RWPE1 (cell line): ENCODE measurements at regions not wholly inside any gene's neighbourhood (a gene's known extent, or its start where the extent isn't known, plus 50 kb on each side); places are given as distances from the start of the nearest gene placed in this dataset.

Experiments
- CTCF ChIA-PET: fragments of 350-600 bp; sonication (Branson Sonifier 250); formaldehyde crosslinking; extraction: SDS; loops from one replicate; lab custom pipeline; 2021; lab: Yijun Ruan, JAX
- POLR2A ChIA-PET: fragments of 400-600 bp; formaldehyde crosslinking; extraction: SDS; loops from one replicate; lab custom pipeline; 2020; ENCODE audit warnings: antibody characterized with exemption; ENCODE audit not compliant: low non-redundant PET; lab: Yijun Ruan, JAX
- DNase-seq: peaks from one replicate; pipeline ENCODE4 v3.0.0; 2012; ENCODE audit warnings: low spot score
- H3K27ac ChIP-seq: fragments of 450-650 bp; 2 replicates; pipeline ENCODE4 v1.5.1; 2017
- TF ChIP-seq, protein P1 (sequence below): fragments of 450-650 bp; conservative IDR thresholded peaks from 2 replicates; pipeline ENCODE4 v1.5.1; 2017; ENCODE audit warnings: low read depth, mild to moderate bottlenecking

DNA sequence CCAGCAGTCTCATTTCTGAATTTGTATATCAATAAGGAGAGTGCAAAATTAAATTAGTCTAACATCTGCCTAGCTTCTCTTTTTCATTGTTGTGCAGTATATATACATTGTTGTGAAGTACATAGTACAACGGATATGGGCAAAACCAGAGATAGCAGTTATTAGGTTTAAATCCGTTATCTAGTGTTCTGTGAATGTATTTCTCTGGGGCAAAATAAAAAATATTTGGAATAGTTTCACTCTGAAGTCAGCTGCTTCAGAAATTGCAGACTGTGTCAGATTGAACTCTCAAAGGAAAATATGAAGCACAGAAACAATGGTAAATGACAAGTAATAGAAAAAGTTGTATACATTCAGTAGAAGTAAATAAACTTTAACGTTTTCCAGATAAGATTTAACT is 836.5 kb upstream of the CXADR start:
- TF ChIP-seq, protein P1, sequence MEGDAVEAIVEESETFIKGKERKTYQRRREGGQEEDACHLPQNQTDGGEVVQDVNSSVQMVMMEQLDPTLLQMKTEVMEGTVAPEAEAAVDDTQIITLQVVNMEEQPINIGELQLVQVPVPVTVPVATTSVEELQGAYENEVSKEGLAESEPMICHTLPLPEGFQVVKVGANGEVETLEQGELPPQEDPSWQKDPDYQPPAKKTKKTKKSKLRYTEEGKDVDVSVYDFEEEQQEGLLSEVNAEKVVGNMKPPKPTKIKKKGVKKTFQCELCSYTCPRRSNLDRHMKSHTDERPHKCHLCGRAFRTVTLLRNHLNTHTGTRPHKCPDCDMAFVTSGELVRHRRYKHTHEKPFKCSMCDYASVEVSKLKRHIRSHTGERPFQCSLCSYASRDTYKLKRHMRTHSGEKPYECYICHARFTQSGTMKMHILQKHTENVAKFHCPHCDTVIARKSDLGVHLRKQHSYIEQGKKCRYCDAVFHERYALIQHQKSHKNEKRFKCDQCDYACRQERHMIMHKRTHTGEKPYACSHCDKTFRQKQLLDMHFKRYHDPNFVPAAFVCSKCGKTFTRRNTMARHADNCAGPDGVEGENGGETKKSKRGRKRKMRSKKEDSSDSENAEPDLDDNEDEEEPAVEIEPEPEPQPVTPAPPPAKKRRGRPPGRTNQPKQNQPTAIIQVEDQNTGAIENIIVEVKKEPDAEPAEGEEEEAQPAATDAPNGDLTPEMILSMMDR, result no peak
- CTCF ChIA-PET, result interaction anchor here (0.7 kb wide), 1 partner anchor 322 kb away, joined by 5 read pairs; no protein-coding TSS in a partner anchor
- POLR2A ChIA-PET, result no interaction called here
- DNase-seq, result no peak
- no peak overlapping the region for H3K27ac ChIP-seq

DNA sequence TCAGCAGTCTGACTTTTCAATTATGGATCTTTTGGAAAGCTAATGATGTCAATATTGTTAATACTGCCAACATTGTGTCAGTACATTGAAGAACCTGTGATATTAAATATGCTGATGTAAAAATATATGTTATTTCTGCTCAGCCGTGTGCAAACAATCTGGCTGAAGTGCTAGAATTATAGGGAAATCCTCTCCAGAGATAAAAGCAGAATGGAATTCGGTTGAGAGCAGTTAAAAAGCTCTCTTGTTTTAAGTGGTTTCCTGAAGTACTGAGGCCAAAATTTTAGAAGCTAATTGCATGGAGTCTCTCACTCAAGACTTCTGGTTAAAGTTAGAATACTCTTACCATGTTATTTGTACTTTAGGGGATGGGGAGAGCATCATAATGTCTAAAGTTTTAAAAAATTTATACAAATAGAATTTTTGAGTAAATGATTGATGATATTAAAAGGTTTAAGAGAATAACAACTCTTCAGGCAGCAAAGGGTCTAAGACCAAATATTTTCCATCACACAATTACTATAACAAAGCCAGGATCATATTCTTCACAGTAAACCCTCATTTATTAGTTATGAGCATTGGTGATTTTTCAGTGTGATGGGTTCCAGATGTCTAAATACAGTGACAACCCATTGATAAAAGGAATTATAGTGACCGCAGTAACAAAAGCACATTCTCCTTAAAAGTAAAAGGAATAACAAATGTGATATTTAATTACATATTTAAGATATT is 834.2 kb upstream of the CXADR start:
- no peak for DNase-seq
- H3K27ac ChIP-seq, result no peak overlapping the region

DNA sequence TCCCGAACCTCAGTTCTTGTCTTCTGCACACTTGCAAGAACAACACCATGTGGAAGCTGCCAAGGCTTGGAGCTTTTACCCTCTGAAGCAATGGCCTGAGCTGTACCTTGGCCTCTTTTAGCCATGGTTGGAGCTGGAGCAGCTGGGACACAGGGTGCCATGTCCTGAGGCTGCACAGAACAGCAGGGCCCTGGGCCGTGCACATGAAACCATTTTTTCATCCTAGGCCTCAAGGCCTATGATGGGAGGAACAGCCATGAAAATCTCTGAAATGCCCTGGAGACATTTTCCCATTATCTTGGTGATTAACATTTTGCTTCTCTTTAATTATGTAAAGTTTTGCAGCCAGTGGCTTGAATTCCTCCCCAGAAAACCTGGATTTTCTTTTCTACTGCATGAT is 817.8 kb upstream of the CXADR start:
- DNase-seq, result no peak
- TF ChIP-seq, protein P1, result no peak
- ChIA-PET POLR2A (no interaction called here), CTCF (no interaction called here)
- no peak overlapping the region for H3K27ac ChIP-seq

More for the DNA sequence above, 834.2 kb upstream of the CXADR start:
- ChIA-PET POLR2A (no interaction called here), CTCF (no interaction called here)
- TF ChIP-seq, protein P1, result no peak

DNA sequence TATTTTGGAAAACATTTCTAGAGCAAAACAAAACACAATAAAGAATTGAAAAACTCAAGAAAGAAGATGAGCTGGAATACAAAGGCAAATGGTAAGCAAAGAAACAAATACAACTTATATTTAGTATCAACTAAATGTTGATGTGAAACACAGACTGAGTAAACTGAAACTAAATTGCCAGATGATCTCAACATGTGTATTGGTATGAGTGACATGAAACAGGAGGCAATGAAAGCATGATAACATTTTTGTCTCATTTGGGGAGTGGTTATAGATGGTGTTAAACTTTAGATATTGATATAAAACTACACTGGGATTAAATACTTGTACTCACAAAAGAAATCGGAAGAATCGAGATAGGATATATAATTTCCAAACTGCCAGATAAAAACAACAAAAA is 805.6 kb upstream of the CXADR start:
- no peak overlapping the region for H3K27ac ChIP-seq
- ChIA-PET CTCF (no interaction called here), POLR2A (no interaction called here)
- DNase-seq, result no peak
- TF ChIP-seq, protein P1, result no peak

DNA sequence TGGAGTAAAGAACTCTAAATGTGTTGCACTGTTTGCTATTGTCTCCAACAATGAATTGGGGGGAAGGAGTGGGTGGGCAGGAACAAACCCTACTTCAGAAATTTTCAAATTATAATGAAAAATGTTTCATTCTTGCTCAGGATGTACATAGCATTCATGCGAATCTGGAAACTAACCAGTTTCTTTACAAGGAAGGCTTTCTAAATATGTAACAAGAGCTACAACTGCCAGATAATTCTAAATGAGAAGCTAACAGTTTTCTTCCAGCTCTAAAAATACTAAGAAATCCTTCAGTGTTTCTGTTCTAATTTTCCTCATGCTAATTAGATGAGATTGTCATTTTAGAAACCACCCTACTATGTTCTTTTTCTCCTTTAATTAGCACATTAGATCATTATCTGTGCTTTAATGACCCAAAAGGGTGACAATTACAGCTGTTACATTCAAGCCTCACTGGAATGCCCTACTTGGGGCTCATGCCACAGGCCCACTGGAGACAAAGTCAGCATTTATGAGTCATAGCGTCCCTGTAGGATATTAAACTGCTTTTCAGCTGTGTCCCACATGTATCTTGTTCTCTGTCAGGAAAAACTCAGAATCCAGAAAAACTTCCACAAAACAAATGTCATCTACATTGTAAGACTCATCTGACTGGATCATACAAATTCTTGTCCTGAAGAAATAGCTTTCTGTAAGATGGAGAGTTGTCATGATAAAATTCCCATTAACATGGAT is 804.6 kb upstream of the CXADR start:
- TF ChIP-seq, protein P1, result no peak
- no peak for DNase-seq
- POLR2A ChIA-PET, result no interaction called here
- CTCF ChIA-PET, result interaction anchor here (0.6 kb wide), 1 partner anchor 34 kb away, joined by 5 read pairs; no protein-coding TSS in a partner anchor
- no peak overlapping the region for H3K27ac ChIP-seq

DNA sequence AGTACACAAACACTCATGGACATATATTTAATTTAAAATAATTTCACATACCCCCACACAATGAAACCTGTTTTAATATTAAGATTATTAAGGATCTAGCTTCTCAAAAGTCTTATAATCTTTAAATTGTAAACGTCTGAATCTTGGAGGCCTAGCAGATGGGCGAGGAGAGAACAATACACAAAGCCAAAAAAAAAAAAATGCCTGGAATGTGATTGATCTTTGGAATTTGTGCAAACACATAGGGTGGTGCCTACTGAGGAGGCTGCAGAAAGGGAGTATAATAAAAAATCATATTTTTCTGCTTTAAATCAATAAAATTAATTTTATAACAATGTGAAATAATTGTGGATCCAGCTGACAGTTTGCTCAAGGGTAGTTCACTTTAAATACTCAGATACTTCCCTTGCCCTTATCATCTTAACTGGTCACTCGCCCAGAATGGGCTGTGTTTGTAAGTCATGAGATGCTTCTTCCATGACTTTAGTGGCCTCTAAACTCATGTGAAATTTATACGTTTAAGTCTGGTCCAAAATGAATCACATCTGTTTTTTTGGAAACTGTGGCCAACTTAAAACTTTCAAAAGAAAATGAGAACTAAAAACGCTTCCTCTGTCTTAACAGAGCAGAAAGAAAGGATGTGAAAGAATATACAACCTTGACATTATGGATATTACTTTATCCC is 802.8 kb upstream of the CXADR start:
- TF ChIP-seq, protein P1, result no peak
- ChIA-PET CTCF (no interaction called here), POLR2A (no interaction called here)
- no peak overlapping the region for H3K27ac ChIP-seq
- no peak for DNase-seq
